K562 (cell line): ENCODE measurements at regions not wholly inside any gene's neighbourhood (a gene's known extent, or its start where the extent isn't known, plus 50 kb on each side); places are given as distances from the start of the nearest gene placed in this dataset.

Experiments used
- ATAC-seq: fragments of 200-7000 bp; cut with Tn5 transposase; 3 replicates; pipeline ENCODE4 v1.9.1; 2020; ENCODE audit warnings: moderate library complexity
- BruUV-seq: library from RNA; stranded (reverse); fragments of 400-500 nt; replicated peaks from 2 replicates; lab custom pipeline; 2021; lab: Mats Ljungman, UMichigan
- CTCF ChIA-PET: fragments of 300-600 bp; formaldehyde crosslinking; extraction: SDS; loops from one replicate; lab custom pipeline; 2021; ENCODE audit warnings: low intra/inter-chr PET ratio; lab: Yijun Ruan, JAX
- POLR2A ChIA-PET: fragments of 300-600, 350-650 bp; sonication (Branson Sonifier 250); formaldehyde crosslinking; extraction: SDS; loops from one replicate; lab custom pipeline; 2021; ENCODE audit warnings: antibody characterized with exemption, inconsistent platforms; lab: Yijun Ruan, JAX
- DNase-seq, 4 experiments: peaks; one replicate each; pipeline versions ENCODE4 v3.0.0 to v3.0.0-alpha.2; 2011 to 2018; ENCODE audit warnings: low spot score in 3 of 4, mixed read lengths in 3 of 4; ENCODE audit errors: extremely low read depth in 1 of 4
- FAIRE-seq: peaks from 2 replicates; lab custom pipeline; 2011; peaks lifted over from hg19 to GRCh38; lab: Jason Lieb, UNC
- H2AFZ ChIP-seq: 2 replicates; pipeline ENCODE4 v1.6.0; 2011; ENCODE audit warnings: low read depth, low read length, control low read depth, inconsistent platforms
- H3K27ac ChIP-seq: fragments of 200-600 bp; 3 replicates; pipeline ENCODE4 v1.8.0; 2011; ENCODE audit warnings: low read depth, mild to moderate bottlenecking, control low read depth, inconsistent platforms, low read length, moderate library complexity, mixed read lengths; ENCODE audit errors: extremely low read depth
- H3K27me3 ChIP-seq, 2 experiments: fragments of 300-600 bp in 1 of 2; 2 replicates in 1 of 2; 3 replicates in 1 of 2; pipeline versions ENCODE4 v1.6.0 to v1.8.0; 2011; ENCODE audit warnings: inconsistent platforms in 2 of 2, low read length in 2 of 2, mild to moderate bottlenecking in 1 of 2, mixed read lengths in 1 of 2, moderate library complexity in 1 of 2; ENCODE audit not compliant: control insufficient read depth in 2 of 2, insufficient read depth in 2 of 2
- H3K36me3 ChIP-seq: fragments of 300-600 bp; 3 replicates; pipeline ENCODE4 v1.8.0; 2011; ENCODE audit warnings: mild to moderate bottlenecking, low read length, inconsistent platforms; ENCODE audit not compliant: control insufficient read depth, insufficient read depth
- H3K4me1 ChIP-seq, 2 experiments: fragments of 200-600 bp in 1 of 2; replicated peaks in 1 of 2; 2 replicates in 1 of 2; 3 replicates in 1 of 2; pipeline versions ENCODE4 v1.5.1 to v1.8.0; 2011; ENCODE audit warnings: inconsistent platforms in 2 of 2, low read length in 2 of 2, mild to moderate bottlenecking in 1 of 2, mixed read lengths in 1 of 2, moderate library complexity in 1 of 2; ENCODE audit not compliant: control insufficient read depth in 2 of 2, insufficient read depth in 2 of 2
- H3K4me2 ChIP-seq: 2 replicates; pipeline ENCODE4 v1.6.1; 2011; ENCODE audit warnings: low read length, control low read depth, inconsistent platforms, mixed read lengths; ENCODE audit not compliant: insufficient read depth
- H3K4me3 ChIP-seq: fragments of 200-600 bp; sonication (generic), shearing (Covaris generic); 2 replicates; pipeline ENCODE4 v1.5.1; 2016; ENCODE audit warnings: control low read depth, inconsistent platforms
- H3K79me2 ChIP-seq: fragments of 200-600 bp; 3 replicates; pipeline ENCODE4 v1.8.0; 2011; ENCODE audit warnings: low read length, inconsistent platforms; ENCODE audit not compliant: control insufficient read depth, insufficient read depth
- H3K9ac ChIP-seq, 2 experiments: 2 replicates each; pipeline versions ENCODE4 v1.6.0 to v1.6.1; 2011; ENCODE audit warnings: low read depth in 2 of 2, low read length in 2 of 2, control low read depth in 1 of 2, inconsistent platforms in 1 of 2, mild to moderate bottlenecking in 1 of 2, mixed read lengths in 1 of 2; ENCODE audit not compliant: insufficient read depth in 1 of 2
- H3K9me1 ChIP-seq: one replicate; pipeline ENCODE4 v1.6.0; 2011; ENCODE audit warnings: inconsistent platforms, mild to moderate bottlenecking, low read length, moderate library complexity; ENCODE audit not compliant: control insufficient read depth, insufficient read depth
- H3K9me3 ChIP-seq: replicated peaks from 2 replicates; pipeline ENCODE4 v1.5.1; 2011; ENCODE audit warnings: low read depth, low read length, inconsistent platforms; ENCODE audit not compliant: control insufficient read depth, insufficient read depth
- H4K20me1 ChIP-seq: replicated peaks from 2 replicates; pipeline ENCODE4 v1.6.1; 2011; ENCODE audit warnings: low read length, inconsistent platforms, mixed read lengths; ENCODE audit not compliant: control insufficient read depth, insufficient read depth
- ARID4B ChIP-seq: sonication (generic); formaldehyde crosslinking; IDR thresholded peaks from 2 replicates; pipeline ENCODE4 v1.8.0; 2022; ENCODE audit warnings: mild to moderate bottlenecking, missing genetic modification reagents
- CBX1 ChIP-seq: sonication (generic); IDR thresholded peaks from 2 replicates; pipeline ENCODE4 v1.6.1; 2016; ENCODE audit warnings: antibody characterized with exemption, low read depth, mild to moderate bottlenecking
- CHAMP1 ChIP-seq: fragments of 450-650 bp; IDR thresholded peaks from 2 replicates; pipeline ENCODE4 v1.6.1; 2016; ENCODE audit warnings: mild to moderate bottlenecking
- DPF2 ChIP-seq: fragments of 450-650 bp; IDR thresholded peaks from 2 replicates; pipeline ENCODE4 v1.6.1; 2016
- GMEB1 ChIP-seq: fragments of 250-450 bp; sonication (Bioruptor Pico); IDR thresholded peaks from 2 replicates; pipeline ENCODE4 v1.4.0; 2020; ENCODE audit warnings: mild to moderate bottlenecking
- MCM3 ChIP-seq: fragments of 450-650 bp; IDR thresholded peaks from 2 replicates; pipeline ENCODE4 v1.6.1; 2016
- NELFE ChIP-seq: IDR thresholded peaks from 2 replicates; pipeline ENCODE4 v1.6.1; 2011; ENCODE audit warnings: mild to moderate bottlenecking; ENCODE audit not compliant: insufficient read depth, insufficient read length
- POLR2B ChIP-seq: fragments of 450-650 bp; IDR thresholded peaks from 2 replicates; pipeline ENCODE4 v1.6.1; 2018; ENCODE audit warnings: low read depth; ENCODE audit not compliant: partially characterized antibody
- RBM15 ChIP-seq: fragments of 200-400 bp; formaldehyde crosslinking; IDR thresholded peaks from 2 replicates; pipeline ENCODE4 v1.6.1; 2018; ENCODE audit warnings: mild to moderate bottlenecking, low read length, moderate library complexity; ENCODE audit not compliant: insufficient read depth
- RBM34 ChIP-seq: fragments of 200-400 bp; formaldehyde crosslinking; IDR thresholded peaks from 2 replicates; pipeline ENCODE4 v1.6.1; 2018; ENCODE audit warnings: low read length, borderline replicate concordance; ENCODE audit not compliant: insufficient read depth
- SNIP1 ChIP-seq: fragments of 450-650 bp; IDR thresholded peaks from 2 replicates; pipeline ENCODE4 v1.7.1; 2017; ENCODE audit warnings: low read depth, mild to moderate bottlenecking
- TAF9B ChIP-seq: fragments of 450-650 bp; IDR thresholded peaks from 2 replicates; pipeline ENCODE4 v1.6.1; 2018; ENCODE audit warnings: mild to moderate bottlenecking; ENCODE audit not compliant: partially characterized antibody
- TARDBP ChIP-seq: fragments of 450-650 bp; IDR thresholded peaks from 2 replicates; pipeline ENCODE4 v1.6.1; 2016
- TCF15 ChIP-seq: fragments of 250-450 bp; sonication (Bioruptor Pico); IDR thresholded peaks from 2 replicates; pipeline ENCODE4 v1.8.0; 2022; ENCODE audit warnings: moderate library complexity, mild to moderate bottlenecking, inconsistent platforms
- ZBTB7A ChIP-seq: IDR thresholded peaks from 2 replicates; pipeline ENCODE4 v1.6.1; 2011; ENCODE audit warnings: low read depth, mild to moderate bottlenecking, low read length, moderate library complexity, borderline replicate concordance; ENCODE audit not compliant: control insufficient read depth
- ZNF184 ChIP-seq: sonication (generic); formaldehyde crosslinking; IDR thresholded peaks from 2 replicates; pipeline ENCODE4 v1.5.0; 2020; ENCODE audit warnings: missing genetic modification reagents
- ZNF696 ChIP-seq: fragments of 250-450 bp; sonication (Bioruptor Pico); conservative IDR thresholded peaks from 2 replicates; pipeline ENCODE4 v1.4.0; 2020; ENCODE audit warnings: mild to moderate bottlenecking, moderate library complexity
- WGBS: fragments of 100-300 bp; shearing (Covaris generic); methylation state at CpG from one replicate; pipeline ENCODE4 v1.1.6; 2016; ENCODE audit warnings: low coverage, mixed read lengths; ENCODE audit not compliant: insufficient coverage; ENCODE audit errors: missing lambda C conversion rate; 5-methylcytosine and 5-hydroxymethylcytosine counted together
- in situ Hi-C: fragments of 300-500 bp; cut with MboI; formaldehyde crosslinking; loops from 4 replicates; pipeline ENCODE4 v1.15.0; 2018; ENCODE audit warnings: inconsistent platforms, mixed read lengths
- intact Hi-C: fragments of 100-400 bp; cut with micrococcal nuclease; formaldehyde crosslinking; loops from 2 replicates; pipeline ENCODE4 v1.14.2; 2022

GRCh38 chr9:87237336-87237735 lies 260.3 kb upstream of the DAPK1 start:
- Histone ChIP-seq H3K36me3 (no peaks in the 10 kb centered on the region), H3K4me2 (no peak overlapping the region), H3K4me1 (no peaks in the 10 kb centered on the region), H3K27ac (no peak overlapping the region), H4K20me1 (no peaks in the 10 kb centered on the region), H2AFZ (no peak overlapping the region), H3K27me3 (peaks cover 0 to 9% of the 10 kb centered on the region in 2 experiments; a peak in 1 of 5 replicates), H3K9me3 (no peaks in the 10 kb centered on the region), H3K79me2 (no peaks in the 10 kb centered on the region), H3K9ac (no peak overlapping the region), H3K4me3 (no peak overlapping the region), H3K9me1 (no peaks in the 10 kb centered on the region)
- intact Hi-C loops = no loop called here
- FAIRE-seq = no peak
- ChIA-PET CTCF (no interaction called here), POLR2A (no interaction called here)
- no TSS peak for BruUV-seq
- 2% methylated on average over 4 of the region's 4 CpGs for WGBS
- DNase-seq = no peak
- in situ Hi-C loops = no loop called here
- no peak for ATAC-seq
- TF ChIP-seq ZNF696 (CRISPR knock-in tag) (no peak), MCM3 (no peak), TCF15 (CRISPR knock-in tag) (no peak), ZBTB7A (no peak), TARDBP (no peak), GMEB1 (CRISPR knock-in tag) (no peak), ZNF184 (CRISPR knock-in tag) (no peak), RBM34 (no peak), POLR2B (no peak), CHAMP1 (no peak), SNIP1 (no peak), DPF2 (no peak), NELFE (no peak), TAF9B (no peak), ARID4B (CRISPR knock-in tag) (no peak), RBM15 (no peak), CBX1 (no peak)
